PFSK-1 (cell line): ENCODE measurements at regions not wholly inside any gene's neighbourhood (a gene's known extent, or its start where the extent isn't known, plus 50 kb on each side); places are given as distances from the start of the nearest gene placed in this dataset.

ENCODE experiments used
- FOXP2 ChIP-seq: optimal IDR thresholded peaks from 2 replicates; pipeline ENCODE3; 2011; ENCODE audit warnings: borderline replicate concordance, control low read depth, inconsistent platforms; ENCODE audit not compliant: insufficient read depth; ENCODE audit errors: extremely low read length, extremely low read depth
- POLR2AphosphoS5 ChIP-seq: IDR thresholded peaks from 2 replicates; pipeline ENCODE4 v1.6.1; 2012; ENCODE audit warnings: low read depth, mild to moderate bottlenecking, control low read depth, low read length, moderate library complexity
- SIN3A ChIP-seq: IDR thresholded peaks from 2 replicates; pipeline ENCODE4 v1.6.1; 2012; ENCODE audit warnings: mild to moderate bottlenecking, low read length, moderate library complexity, borderline replicate concordance; ENCODE audit not compliant: insufficient read depth
- TAF1 ChIP-seq: IDR thresholded peaks from 2 replicates; pipeline ENCODE4 v1.6.1; 2012; ENCODE audit warnings: low read length, control low read depth, borderline replicate concordance; ENCODE audit not compliant: insufficient read depth

GRCh38 chr4:79535516-79535915, 127.5 kb upstream of the GK2 start:
- TF ChIP-seq SIN3A (no peak), TAF1 (no peak), POLR2AphosphoS5 (no peak), FOXP2 (no peak)
